Kidney (tissue), 13 donors: ENCODE measurements at regions not wholly inside any gene's neighbourhood (a gene's known extent, or its start where the extent isn't known, plus 50 kb on each side); places are given as distances from the start of the nearest gene placed in this dataset.

Experiments
- DNase-seq, 5 donors: peaks; one replicate each; pipeline ENCODE4 v3.0.0-alpha.2; 2013 to 2020
- FAIRE-seq: peaks from 2 replicates; lab custom pipeline; 2012; peaks lifted over from hg19 to GRCh38; lab: Jason Lieb, UNC
- H3K27ac ChIP-seq, 2 donors: one replicate each; pipeline ENCODE4 v1.7.0; 2013; ENCODE audit warnings: low read depth in 2 of 2, low read length in 2 of 2, inconsistent platforms in 1 of 2
- H3K27me3 ChIP-seq: one replicate; pipeline ENCODE4 v1.7.1; 2013; ENCODE audit warnings: low read length, inconsistent platforms; ENCODE audit not compliant: control insufficient read depth, insufficient read depth
- H3K36me3 ChIP-seq, 3 donors: one replicate each; pipeline versions ENCODE4 v1.7.0 to v1.7.1; 2013; ENCODE audit warnings: low read length in 3 of 3, control low read depth in 1 of 3, inconsistent platforms in 1 of 3; ENCODE audit not compliant: insufficient read depth in 3 of 3, control insufficient read depth in 2 of 3
- H3K4me1 ChIP-seq, 3 donors: one replicate each; pipeline versions ENCODE4 v1.7.0 to v1.7.1; 2013; ENCODE audit warnings: low read length in 3 of 3, inconsistent platforms in 1 of 3, low read depth in 1 of 3; ENCODE audit not compliant: control insufficient read depth in 2 of 3, insufficient read depth in 2 of 3
- H3K4me3 ChIP-seq, 3 donors: one replicate each; pipeline versions ENCODE4 v1.7.0 to v1.8.1; 2013; ENCODE audit warnings: low read length in 3 of 3, control low read depth in 1 of 3, inconsistent platforms in 1 of 3
- H3K9ac ChIP-seq, 3 donors: one replicate each; pipeline versions ENCODE4 v1.7.0 to v1.7.1; 2013; ENCODE audit warnings: low read length in 3 of 3, control low read depth in 1 of 3, inconsistent platforms in 1 of 3
- H3K9me3 ChIP-seq, 3 donors: one replicate each; pipeline versions ENCODE4 v1.7.0 to v1.7.1; 2013; ENCODE audit warnings: low read length in 3 of 3, control low read depth in 1 of 3, inconsistent platforms in 1 of 3; ENCODE audit not compliant: control insufficient read depth in 2 of 3, insufficient read depth in 1 of 3
- intact Hi-C: fragments of 100-400 bp; cut with DNase I; formaldehyde crosslinking; loops from one replicate; pipeline ENCODE4 v1.11.1; 2022
- TF ChIP-seq, protein P1 (sequence below): IDR thresholded peaks from 3 replicates; pipeline ENCODE4 v1.5.1; 2012; ENCODE audit warnings: mild to moderate bottlenecking, moderate library complexity, borderline replicate concordance; ENCODE audit not compliant: insufficient read depth; ENCODE audit errors: extremely low read depth
- donor health status: control.
- donor health status: control.
- donor health status: control.
- donor health status: control.
- donor health status: control.
- donor health status: DM: yes; HTN: yes; CAD: no.
- donor health status: Normal renal cell carcinoma (clear cell type).

DNA sequence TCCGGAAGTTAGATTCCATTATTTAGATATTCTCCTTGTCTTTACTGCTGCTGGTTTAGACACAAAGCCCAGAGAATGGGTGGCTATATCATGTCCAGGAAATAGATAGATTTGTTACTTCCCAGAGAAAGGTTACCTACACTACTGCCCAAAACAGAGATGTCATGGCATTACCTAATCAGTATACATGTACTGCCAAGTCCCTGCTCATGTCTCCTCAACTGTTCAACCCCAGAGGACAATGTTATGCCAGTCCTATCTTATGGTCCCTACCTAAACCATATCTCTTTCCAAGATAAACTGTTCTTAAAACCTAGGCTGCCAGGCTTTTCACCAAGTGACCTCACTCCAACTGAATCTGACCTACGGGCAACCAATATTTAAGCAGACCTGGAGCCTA is 209.5 kb upstream of the AR start:
- Histone ChIP-seq H3K4me1 (no peaks in the 10 kb centered on the region), H3K4me3 (no peak overlapping the region), H3K27ac (no peak overlapping the region), H3K27me3 (no peaks in the 10 kb centered on the region), H3K9me3 (no peaks in the 10 kb centered on the region), H3K9ac (no peak overlapping the region), H3K36me3 (no peaks in the 10 kb centered on the region)
- DNase-seq (no peak), FAIRE-seq (no peak)
- TF ChIP-seq, protein P1, sequence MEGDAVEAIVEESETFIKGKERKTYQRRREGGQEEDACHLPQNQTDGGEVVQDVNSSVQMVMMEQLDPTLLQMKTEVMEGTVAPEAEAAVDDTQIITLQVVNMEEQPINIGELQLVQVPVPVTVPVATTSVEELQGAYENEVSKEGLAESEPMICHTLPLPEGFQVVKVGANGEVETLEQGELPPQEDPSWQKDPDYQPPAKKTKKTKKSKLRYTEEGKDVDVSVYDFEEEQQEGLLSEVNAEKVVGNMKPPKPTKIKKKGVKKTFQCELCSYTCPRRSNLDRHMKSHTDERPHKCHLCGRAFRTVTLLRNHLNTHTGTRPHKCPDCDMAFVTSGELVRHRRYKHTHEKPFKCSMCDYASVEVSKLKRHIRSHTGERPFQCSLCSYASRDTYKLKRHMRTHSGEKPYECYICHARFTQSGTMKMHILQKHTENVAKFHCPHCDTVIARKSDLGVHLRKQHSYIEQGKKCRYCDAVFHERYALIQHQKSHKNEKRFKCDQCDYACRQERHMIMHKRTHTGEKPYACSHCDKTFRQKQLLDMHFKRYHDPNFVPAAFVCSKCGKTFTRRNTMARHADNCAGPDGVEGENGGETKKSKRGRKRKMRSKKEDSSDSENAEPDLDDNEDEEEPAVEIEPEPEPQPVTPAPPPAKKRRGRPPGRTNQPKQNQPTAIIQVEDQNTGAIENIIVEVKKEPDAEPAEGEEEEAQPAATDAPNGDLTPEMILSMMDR, result no peak
- intact Hi-C loops, result no loop called here

DNA sequence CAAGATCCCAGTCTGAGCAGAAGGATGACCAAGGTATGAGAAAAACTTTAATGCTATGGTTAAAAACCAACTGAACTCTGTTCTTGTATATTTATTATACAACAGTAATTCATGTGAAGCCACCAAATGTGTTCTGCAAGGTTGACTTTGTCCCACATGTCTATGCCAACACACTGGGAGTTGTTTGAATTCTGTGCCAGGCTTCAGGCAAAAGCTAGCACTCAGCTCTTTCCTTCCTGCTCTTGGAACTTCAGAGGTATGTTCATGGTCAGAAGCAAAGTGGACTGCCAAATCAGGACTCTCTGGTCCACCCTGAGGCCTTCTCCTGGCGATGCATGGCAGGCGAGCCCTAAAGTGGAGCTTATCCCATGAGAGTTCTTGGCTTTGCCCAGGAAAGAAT is 205.6 kb upstream of the AR start:
- intact Hi-C loops, result no loop called here
- H3K4me3 ChIP-seq, result no peak overlapping the region
- H3K9me3 ChIP-seq, result no peaks in the 10 kb centered on the region
- H3K9ac ChIP-seq, result no peak overlapping the region
- TF ChIP-seq, protein P1, result no peak
- H3K27ac ChIP-seq, result no peak overlapping the region
- no peaks in the 10 kb centered on the region for H3K27me3 ChIP-seq
- H3K4me1 ChIP-seq, result no peaks in the 10 kb centered on the region
- DNase-seq (no peak), FAIRE-seq (no peak)
- H3K36me3 ChIP-seq, result no peaks in the 10 kb centered on the region

DNA sequence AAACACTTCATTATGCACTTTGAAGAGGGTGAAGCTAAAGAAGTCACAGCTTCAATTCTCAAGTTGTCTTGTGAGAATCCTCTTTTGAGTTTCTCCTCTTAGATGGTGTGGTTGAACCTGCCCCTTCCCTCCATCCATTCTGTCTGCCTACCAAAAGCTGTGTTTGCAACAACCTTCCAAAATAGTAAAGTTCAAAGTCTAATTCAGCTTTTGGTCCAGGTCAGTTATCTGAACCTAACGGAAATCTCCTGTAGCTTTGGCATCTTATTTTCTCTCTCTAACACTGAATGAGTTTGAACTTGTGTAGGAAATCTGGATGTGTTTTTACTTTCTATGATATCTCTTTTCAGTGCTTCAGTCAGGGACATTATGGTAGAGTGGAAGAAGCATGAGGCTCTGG is 201.7 kb upstream of the AR start:
- Histone ChIP-seq H3K27me3 (no peaks in the 10 kb centered on the region), H3K9ac (no peak overlapping the region), H3K27ac (no peak overlapping the region), H3K36me3 (no peaks in the 10 kb centered on the region), H3K4me1 (no peaks in the 10 kb centered on the region), H3K4me3 (no peak overlapping the region), H3K9me3 (no peaks in the 10 kb centered on the region)
- DNase-seq, result no peak
- no peak for FAIRE-seq
- intact Hi-C loops, result no loop called here
- TF ChIP-seq, protein P1, result no peak

DNA sequence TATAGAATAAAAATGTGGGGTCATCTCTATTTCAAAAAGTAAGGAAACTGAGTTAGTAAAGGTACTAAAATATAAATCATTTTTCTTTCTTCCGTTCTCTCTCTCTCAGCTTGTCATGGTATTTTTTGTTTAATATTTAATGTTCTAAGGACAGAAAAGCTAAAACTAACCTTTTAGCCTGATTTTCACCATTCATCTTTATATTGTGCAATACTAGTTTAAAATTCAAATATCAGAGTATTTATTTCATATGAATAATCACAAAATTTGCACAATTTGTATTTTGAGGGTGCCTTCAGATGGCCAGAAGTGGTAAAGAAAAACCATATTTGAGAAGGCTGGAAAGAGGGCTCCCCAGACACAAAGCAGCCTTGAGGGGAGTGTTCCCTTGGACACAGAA is 197.6 kb upstream of the AR start:
- Histone ChIP-seq H3K27me3 (no peaks in the 10 kb centered on the region), H3K36me3 (no peaks in the 10 kb centered on the region), H3K4me3 (no peak overlapping the region), H3K27ac (no peak overlapping the region), H3K9ac (no peak overlapping the region), H3K4me1 (no peaks in the 10 kb centered on the region), H3K9me3 (no peaks in the 10 kb centered on the region)
- FAIRE-seq (no peak), DNase-seq (no peak)
- intact Hi-C loops, result no loop called here
- TF ChIP-seq, protein P1, result no peak
